22Rv1 (cell line): ENCODE measurements at regions not wholly inside any gene's neighbourhood (a gene's known extent, or its start where the extent isn't known, plus 50 kb on each side); places are given as distances from the start of the nearest gene placed in this dataset.

Experiments
- ZFX ChIP-seq: fragments of 450-650 bp; IDR thresholded peaks from 2 replicates; pipeline ENCODE4 v1.6.1; 2017; ENCODE audit warnings: antibody characterized with exemption, borderline replicate concordance
- TF ChIP-seq, protein P1 (sequence below): fragments of 450-650 bp; IDR thresholded peaks from 2 replicates; pipeline ENCODE4 v1.5.1; 2017; ENCODE audit warnings: mild to moderate bottlenecking

DNA sequence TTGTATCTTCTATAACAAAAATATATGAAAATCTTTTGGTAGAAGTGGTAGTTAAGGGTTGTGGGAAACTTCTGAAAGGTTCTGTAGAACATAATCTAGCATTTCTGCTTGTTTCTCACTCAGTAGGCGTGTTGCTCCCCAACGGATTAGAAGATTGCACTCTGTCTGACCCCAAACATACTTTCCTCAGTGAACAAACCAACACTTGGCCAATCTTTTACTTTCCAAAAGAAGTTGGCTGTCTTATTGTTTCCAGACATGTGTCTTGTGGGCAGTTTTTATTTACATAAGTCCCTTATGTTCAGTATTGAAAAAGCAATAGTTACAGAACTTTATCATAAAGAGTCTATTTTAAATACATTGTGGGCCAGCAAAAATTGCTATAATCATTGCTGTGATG is 312.8 kb upstream of the EPHA5 start:
- TF ChIP-seq, protein P1, sequence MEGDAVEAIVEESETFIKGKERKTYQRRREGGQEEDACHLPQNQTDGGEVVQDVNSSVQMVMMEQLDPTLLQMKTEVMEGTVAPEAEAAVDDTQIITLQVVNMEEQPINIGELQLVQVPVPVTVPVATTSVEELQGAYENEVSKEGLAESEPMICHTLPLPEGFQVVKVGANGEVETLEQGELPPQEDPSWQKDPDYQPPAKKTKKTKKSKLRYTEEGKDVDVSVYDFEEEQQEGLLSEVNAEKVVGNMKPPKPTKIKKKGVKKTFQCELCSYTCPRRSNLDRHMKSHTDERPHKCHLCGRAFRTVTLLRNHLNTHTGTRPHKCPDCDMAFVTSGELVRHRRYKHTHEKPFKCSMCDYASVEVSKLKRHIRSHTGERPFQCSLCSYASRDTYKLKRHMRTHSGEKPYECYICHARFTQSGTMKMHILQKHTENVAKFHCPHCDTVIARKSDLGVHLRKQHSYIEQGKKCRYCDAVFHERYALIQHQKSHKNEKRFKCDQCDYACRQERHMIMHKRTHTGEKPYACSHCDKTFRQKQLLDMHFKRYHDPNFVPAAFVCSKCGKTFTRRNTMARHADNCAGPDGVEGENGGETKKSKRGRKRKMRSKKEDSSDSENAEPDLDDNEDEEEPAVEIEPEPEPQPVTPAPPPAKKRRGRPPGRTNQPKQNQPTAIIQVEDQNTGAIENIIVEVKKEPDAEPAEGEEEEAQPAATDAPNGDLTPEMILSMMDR: no peak
- TF ChIP-seq ZFX: no peak
